Colon (tissue), 2 donors: ENCODE measurements at regions not wholly inside any gene's neighbourhood (a gene's known extent, or its start where the extent isn't known, plus 50 kb on each side); places are given as distances from the start of the nearest gene placed in this dataset.

Experiments
- FAIRE-seq: peaks from 2 replicates; lab custom pipeline; 2012; peaks lifted over from hg19 to GRCh38; lab: Jason Lieb, UNC
- donor health status: control.
- donor health status: control.

DNA sequence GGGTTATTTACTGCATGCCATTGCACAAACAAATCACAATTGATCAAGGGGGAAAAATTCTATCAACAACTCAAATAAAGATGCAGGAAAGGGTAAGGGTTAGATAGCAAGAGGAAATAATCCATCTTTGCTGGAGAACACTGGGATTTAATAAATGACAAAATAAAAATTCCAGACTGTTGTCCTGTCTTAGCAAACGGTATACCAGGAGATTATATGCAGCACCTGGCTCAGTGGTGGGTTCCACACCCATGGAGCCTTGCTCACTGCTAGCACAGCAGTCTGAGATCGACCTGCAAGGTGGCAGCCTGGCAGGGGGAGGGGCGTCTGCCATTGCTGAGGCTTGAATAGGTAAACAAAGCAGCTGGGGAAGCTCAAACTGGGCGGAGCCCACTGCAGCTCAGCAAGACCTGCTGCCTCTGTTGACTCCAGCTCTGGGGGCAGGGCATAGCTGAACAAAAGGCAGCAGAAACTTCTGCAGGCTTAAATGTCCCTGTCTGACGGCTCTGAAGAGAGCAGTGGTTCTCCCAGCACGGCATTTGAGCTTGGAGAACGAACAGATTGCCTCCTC, 296.5 kb upstream of the THSD7B start:
- no peak for FAIRE-seq

DNA sequence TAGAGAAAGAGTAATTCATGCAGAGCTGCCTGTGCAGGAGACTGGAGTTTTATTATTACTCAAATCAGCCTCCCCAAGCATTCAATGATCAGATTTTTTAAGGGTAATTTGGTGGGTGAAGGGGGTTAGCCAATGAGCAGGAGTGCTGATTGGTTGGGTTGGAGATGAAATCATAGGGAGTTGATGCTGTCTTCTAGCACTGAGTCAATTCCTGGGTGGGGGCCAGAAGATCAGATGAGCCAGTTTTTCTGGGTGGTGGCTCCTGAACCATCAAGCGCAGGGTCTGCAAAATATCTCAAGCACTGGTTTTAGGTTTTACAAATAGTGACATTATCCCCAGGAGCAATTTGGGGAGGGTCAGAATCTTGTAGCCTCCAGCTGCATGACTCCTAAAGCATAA, 312.8 kb upstream of the THSD7B start:
- FAIRE-seq, result no peak

DNA sequence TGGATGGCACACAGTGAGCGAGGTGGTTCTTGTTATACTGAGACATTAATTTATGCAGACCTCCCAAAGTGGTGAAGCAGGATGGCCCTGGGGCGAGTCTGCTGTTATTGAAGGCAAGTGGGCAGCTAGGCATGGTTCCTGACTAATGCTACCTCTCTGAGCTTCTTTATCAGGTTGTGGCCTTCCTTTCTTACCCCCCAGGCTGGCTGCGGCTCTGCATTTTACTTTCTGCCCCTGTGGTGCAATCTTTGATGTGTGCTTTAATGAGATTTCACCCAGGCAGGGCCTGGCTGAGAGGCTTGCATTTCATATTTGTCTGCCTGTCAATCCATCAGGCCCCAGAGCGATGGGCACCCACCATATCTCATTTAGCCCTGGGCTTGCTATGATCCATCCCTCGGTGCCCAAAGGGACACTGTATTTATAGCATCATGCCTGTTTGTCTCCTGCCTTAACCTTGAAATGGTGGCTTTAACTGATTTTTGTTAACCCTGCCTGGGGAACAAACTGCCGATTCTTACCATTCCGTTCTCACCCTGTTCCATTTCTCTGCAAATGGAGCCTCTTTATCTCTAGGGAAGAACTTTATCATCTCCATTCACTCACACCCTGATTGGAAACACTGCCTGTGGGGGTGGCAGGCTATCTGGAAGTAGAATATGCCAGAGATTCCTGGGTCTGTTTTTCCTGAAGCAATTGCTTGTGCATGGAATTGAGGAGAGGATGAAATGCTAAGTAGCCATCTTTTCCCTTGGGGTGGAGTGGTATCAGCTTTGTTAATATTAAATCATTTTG, 316.2 kb upstream of the THSD7B start:
- FAIRE-seq, result no peak

DNA sequence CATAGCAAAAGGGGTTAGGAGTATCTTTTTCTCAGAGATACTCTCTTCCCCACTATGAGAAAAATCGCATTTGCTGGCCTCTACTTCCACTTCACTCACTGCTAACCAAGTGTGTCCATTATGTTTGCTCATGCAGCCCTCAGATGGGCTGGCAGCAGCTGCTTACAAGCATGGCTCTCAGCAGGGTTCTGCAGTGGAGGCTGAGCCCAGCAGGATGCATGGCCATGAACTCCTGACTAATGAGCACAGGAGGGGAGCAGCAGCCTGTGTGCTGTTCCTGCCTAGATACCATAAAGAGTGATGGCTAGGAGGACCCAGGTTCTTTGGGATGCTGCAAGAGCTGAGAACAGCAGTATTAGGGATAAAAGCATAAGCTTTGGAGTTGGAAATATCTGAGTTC, 316.9 kb upstream of the THSD7B start:
- no peak for FAIRE-seq

DNA sequence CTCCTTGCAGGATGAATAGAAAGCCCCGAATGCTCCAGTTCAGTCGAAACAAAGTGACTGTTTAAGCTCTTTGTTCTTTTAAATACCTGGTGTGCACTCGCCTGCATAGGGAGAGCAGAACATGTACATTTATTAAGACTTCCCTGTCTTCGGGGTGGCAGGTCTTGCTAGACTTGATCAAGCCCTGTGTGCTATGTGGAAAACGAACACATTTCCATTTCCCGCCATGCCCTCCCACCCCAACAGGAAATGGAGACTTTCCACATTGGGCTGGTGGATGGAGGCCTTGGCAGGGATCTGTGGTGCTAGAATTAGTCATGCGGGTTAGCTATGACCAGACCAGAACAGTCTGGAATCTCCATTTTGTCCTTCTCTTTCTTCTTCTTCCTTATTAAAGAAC, 321.0 kb upstream of the THSD7B start:
- no peak for FAIRE-seq

DNA sequence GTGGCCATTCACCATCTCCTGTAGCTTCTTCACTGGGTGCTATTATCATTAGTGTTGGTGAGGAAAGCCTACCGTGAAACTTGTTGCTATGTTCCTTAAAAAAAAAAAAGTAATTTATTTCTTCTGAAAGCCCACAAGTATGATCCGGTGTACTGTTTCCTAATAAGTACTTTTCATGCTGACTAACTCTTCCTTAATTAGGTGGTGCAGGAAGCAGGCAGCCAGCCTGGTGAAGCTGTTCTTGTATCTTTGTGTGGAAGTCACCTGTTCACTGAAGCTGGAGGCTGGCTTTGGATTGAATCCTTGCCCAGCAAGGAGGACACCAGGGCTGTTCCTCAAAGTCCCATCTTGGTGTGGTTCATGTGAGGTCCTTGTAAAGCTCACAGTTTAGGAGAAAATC, 321.7 kb upstream of the THSD7B start:
- no peak for FAIRE-seq

DNA sequence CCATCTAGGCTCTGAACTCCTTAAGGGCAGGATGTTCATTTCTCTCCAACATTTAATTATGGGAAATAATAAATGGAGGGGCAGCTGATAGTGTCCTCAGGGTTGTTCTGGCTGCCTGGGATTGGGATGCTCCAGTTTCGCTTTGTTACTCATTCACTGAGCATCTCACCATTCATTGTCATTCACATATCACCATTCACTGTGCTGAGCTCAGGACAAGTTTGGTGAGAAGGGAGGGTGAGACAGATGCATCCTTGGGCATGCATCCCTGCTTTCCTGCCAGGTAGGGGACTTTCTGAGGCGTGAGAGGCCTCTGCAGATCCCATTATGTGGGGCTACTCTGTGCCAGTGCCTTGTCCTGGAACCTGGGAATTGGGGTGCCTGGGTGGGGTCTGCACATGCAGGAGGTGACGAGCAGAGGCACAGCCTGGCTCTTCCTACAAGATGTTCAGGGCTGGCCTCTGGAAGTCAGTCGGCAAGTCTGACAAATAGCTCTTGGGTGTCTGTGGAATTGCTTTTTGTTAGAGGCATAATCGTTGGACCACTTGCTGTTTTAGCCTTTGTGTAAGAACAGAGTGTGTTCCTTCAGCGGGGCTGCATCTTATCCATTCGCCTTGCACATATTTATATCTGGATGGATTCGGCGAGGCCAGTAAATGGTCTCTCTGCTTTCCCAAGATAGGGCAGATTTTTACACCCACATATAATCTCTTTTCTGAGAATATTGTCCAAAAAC, 323.2 kb upstream of the THSD7B start:
- FAIRE-seq, result no peak

DNA sequence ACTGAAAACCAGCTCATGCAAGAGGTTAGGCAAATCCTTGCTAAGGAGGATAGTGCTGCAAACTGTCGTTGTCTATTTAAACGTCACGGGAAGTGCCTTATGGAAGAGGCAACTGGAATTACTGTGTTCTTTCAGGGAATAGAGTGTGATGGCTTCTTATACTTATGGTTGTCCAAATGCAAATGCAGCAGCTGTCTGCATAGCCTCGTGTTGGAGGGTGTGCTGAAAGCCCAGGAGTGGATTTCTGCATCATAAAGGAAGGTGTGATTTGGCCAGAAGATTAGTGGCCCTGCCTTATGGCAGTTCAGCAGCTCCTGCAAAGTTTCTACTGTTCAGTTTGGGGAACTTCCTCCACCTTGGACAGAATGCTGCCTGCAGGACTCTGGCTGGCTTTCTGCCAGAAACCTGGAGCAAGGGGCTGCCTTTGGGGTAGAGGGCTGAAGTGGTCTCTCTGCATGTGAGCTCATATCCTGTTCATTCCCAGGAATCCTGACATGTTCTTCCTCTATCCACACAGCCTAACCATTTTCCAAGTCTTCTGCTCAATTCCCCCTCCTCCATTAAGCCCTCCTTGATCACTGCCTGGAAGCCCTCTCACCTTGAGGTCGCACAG, 321.2 kb upstream of the CXCR4 start:
- no peak for FAIRE-seq

DNA sequence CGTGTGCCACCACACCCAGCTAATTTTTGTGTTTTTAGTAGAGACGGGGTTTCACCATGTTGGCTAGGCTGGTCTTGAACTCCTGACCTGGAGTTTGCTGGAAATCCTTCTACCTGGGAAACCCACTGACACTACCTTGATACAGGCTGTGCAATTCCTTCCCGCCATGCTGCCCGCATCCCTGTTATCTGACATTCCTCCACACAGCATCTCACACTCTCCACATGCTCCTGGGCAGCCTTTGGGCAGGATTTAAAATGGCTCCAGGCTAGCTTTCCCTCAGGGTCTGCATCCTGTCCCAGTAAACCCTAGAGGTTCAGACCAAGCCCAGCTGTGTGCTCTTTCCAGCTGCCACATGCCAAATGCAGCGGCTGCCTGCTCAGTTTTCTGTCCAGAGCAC, 319.5 kb upstream of the CXCR4 start:
- no peak for FAIRE-seq

DNA sequence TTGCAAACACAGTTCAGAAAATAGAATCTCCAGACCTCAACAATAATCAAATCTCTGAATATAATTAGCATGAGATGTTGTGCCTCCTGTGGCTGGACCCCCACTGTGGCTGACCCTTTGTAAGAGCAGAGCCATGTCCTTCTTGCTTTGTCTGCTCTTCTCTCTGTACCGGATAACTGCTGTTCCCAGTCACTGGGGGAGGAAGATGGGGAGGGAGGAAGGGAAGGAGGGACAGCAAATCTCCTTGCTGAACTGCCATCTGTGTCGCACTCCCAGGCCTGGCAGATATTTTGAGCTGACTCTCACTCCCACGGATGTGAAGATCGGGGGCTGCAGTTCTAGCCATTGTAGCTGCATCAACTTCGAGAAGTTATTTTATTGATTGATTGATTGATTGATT, 319.0 kb upstream of the CXCR4 start:
- no peak for FAIRE-seq

DNA sequence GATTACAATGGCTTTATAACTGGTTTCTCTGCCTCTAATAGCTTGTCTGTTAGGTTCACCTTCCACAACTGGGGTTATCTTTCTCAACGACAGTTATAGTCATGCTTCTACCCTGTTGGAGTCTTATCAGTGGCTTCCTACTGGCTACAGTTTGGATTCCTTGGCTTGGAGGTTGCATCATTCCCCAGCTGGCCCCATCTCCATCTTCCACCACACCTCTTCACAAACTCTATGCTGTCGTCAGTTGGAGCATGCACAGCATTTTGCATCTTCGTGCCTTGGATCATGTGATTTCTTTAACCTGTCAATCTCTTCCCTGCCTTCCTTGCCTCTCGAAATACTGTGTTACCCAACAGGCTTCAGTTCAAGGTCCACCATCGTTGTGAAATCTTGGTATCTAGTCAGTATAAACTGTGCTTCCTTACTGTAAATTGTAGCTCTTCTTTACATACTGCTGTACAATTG, 316.3 kb upstream of the CXCR4 start:
- no peak for FAIRE-seq

DNA sequence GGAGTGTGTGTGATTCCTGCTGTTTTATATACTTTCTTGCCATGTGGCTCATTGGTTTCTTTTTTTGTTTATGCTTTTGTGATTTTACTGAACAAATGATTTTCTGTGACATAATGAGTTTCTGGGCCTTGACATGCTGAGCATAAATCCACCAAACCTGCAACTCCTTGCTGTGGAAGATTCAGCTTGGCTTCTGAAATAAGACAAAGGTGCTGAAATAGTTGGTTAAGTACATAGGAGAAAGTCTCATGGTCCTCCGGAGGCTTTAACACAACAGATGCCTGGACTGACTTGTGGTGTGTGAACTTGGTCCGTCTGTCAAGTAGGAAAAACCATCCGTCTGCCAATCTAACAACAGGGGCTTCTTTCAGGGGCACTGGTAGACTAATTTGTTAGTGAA, 315.3 kb upstream of the CXCR4 start:
- FAIRE-seq, result no peak

DNA sequence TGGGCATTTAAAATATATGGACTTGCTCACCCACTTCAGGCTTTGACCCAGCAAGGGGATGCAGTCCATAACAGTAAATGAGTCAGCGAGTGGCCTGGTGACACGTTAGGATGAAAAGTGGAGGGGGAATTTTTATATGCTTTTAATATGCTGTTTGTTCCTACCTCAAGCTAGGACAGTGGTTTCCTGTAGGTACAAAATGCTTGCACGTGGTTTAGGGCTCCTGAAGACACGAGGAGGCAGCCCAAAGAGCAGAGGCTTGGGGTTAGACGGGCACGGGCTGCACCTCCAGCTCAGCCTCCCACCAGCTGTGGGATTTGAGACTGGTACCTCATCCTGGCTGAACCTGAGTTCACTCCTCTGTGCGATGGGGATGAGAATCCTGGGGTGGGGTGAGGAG, 306.2 kb upstream of the CXCR4 start:
- no peak for FAIRE-seq

DNA sequence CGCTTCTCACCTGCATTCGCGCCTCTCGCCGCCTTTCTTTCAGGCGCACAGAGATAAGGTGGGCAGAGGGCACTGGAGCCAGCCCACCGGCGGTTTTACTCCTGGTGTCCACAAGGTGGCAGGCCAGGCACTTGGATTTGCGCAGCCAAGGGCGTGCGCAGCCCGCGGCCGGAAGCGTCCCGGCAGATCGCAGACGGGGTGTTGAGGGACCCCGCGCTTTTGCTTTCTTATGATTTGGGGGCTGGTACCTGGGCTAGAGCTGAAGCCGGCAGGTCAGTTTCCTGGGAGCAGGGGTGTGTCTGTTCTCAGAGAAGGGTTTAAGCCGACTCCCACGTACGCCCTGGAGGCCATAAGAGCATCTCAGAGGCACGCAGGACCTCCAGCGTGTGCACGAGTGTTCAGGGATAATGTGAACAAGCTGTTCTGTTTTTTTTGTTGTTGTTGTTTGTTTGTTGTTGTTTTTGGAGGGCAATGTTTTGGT, 305.6 kb upstream of the CXCR4 start:
- FAIRE-seq, result no peak

DNA sequence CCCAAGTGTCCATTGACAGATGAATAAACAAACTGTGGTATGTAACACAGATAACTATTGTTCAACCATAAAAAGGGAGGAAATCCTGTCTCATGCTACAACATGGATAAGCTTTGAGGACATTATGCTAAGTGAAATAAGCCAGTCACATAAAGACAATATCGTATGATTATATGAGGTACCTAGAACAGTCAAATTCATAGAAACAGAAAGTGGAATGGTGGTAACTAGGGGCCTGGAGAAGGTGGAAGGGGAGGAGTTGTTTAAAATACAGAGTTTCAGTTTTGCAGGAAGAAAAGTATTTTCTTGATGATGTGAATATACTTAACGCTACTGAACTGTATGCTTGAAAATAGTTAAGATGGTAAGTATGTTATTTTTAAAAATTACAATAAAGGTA, 304.6 kb upstream of the CXCR4 start:
- no peak for FAIRE-seq

DNA sequence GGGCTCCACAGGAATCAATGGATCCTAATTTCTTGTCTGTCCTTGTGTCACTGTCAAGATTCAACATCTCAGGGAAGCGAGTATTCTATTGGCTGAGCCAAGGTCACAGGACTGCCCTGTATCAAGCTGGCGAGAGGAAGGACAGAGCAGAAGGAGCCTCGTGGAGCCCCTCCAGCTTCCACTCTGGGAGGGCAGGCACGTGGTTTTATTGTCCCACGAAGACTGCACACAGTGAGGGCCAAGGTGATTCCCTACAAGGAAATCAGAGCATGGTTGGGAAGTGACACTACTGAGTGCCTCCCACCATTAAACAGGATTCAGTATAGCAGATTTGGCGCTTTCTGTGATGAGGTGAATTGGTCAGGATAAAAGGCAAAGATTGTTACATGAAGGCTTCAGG, 302.4 kb upstream of the CXCR4 start:
- FAIRE-seq, result no peak

DNA sequence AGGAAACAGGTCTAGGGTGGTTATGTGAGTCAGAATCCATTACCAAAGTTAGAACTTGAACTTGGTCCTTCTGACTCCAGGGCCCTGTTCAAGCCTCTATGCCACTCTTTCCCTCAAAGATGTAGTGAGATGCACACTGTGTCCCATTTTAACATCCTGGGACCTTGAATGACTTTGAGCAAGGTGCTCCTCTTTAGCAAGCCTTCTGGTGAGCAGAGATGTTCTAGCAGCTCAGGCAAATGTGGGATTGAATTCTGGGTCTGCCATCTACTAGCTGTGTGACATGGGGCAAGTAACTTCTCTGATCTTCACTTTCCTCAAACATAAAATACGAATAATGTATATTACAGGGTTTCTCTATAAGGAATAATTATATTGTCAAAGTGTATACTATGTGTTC, 294.0 kb upstream of the CXCR4 start:
- FAIRE-seq, result no peak

DNA sequence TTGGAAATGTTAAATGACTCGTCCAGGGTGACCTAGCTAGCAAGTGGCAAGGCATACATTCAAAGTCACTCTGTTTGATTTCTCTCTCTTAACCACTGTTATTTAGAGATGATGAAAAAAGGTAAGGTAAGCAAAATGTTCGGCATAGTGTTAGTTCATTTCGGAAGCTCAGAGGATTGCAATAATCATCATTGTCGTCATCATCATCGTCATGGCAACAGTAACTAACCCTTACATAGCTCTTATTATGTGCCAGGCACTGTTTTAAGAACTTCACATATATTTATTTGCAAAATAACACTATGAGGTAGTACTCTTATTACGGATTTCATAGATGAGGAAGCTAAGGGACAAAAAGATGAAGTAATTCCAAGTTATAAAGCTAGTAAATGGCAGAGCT, 292.7 kb upstream of the CXCR4 start:
- no peak for FAIRE-seq

DNA sequence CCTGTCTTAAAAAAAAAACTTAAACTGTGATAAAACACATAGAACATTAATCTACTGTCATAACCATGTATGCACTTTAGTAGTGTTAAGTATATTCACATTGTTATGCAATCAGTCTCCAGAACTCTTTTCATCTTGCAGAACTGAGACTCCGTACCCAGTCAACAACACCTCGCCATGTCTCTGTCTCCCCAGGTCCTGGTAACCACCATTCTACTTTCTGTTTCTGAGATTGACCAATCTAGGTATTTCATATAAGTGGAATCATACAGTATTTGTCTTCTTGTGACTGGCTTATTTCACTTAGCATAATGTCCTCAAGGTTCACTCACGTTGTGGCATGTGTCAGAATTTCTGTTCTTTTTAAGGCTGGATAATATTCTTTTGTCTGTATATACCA, 290.8 kb upstream of the CXCR4 start:
- no peak for FAIRE-seq

DNA sequence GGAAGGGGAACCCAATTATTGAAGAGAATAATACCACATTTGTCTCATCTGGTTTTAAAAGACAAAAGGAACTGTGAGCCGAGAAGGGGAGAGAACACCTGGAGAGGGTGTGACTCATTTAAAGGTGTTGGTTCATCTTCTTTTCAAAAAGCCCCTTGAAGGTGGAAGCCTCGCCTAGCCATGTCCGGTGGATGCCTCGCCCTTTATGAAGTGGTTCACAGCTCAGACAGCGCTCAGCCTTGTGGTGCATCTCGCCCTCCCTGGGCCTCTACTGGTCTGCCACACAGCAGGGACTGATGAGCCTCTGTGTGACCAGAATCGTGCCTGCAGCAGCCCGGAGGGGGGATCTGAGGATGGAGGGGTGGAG, 290.0 kb upstream of the CXCR4 start:
- FAIRE-seq, result no peak

DNA sequence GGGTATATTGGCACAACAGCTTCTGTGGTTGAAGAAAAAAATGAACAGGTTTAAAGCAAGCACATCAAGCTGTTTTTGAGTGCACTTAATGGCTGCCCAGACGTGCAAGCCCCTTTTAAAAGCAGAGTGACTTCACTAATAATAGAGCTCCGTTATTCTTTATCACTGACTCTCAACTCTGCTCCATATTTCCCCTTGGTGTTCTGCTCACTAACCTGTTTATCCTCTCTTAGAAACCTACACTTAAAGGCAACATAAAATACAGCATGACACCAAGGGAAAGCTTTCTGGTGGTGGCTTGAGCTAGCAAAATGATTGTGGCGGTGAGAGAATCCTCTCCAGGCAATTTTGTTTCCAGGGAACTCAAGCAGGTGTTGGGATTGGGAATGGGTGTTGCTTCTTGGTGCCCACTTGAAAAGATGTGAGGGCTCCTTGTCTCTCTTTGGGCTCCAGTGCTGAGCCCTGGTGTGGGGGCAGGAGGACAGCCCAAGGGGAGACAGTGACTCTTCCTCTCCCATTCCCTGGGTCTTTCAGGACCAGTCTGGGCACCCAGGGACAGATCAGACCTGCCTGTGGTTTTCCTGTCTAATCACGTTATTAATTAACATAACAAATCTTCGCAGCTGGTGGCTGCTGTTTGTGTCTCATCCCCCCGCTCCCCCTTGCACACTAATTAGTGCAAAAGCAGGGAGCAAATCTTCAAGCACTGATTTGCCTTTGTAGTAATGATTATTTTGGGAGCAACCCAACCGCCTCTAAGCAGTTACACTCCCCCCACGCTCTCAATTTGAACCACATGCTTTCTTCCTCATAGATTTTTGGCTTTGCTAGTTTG, 289.4 kb upstream of the CXCR4 start:
- FAIRE-seq, result no peak

DNA sequence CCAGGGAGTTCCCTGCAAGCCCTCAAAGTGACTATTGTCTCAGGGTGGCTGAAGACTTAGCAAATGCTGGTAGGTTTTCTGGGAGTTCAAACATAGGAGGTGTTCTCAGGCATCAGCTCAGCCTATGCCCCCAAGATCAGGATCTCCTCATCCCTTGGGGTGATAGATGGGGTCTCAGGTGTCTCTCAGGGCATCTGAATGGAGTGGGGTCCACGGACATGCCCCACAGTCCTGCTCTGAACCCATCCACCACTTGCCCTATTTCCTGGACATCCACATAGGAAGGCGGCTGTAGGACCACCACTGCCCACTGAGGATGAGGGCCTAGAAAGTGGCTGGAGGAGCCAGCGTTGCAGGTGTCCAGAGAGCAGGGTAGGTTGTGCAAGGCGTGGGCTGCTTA, 287.0 kb upstream of the CXCR4 start:
- no peak for FAIRE-seq
